ENCODE measurements at regions not wholly inside any gene's neighbourhood (a gene's known extent, or its start where the extent isn't known, plus 50 kb on each side); places are given as distances from the start of the nearest gene placed in this dataset.

- in situ Hi-C loops (cut with MboI; ENCODE audit: low pct_unique_long_range_greater_than_20kb, low sequenced_read_pairs, unreplicated experiment) = no loop called here
- no peak for TF ChIP-seq CTCF (IDR thresholded peaks at IDR 0.05; ENCODE audit: extremely low read depth, insufficient read depth, missing control alignments)
- DNase-seq (ENCODE audit: low spot score) = no peak
Measured at GRCh38 chr7:51471210-51471980, 154.8 kb upstream of the COBL start.

- TF ChIP-seq CTCF (IDR thresholded peaks at IDR 0.05; ENCODE audit: extremely low read depth, insufficient read depth, missing control alignments) = no peak
- no peak for DNase-seq (ENCODE audit: low spot score)
- in situ Hi-C loops (cut with MboI; ENCODE audit: low pct_unique_long_range_greater_than_20kb, low sequenced_read_pairs, unreplicated experiment) = no loop called here
Measured at GRCh38 chr7:51467384-51468017, 150.9 kb upstream of the COBL start.

GRCh38 chr7:51459809-51460208, 143.2 kb upstream of the COBL start:
- no peak for DNase-seq (ENCODE audit: low spot score)
- no peak for TF ChIP-seq CTCF (IDR thresholded peaks at IDR 0.05; ENCODE audit: extremely low read depth, insufficient read depth, missing control alignments)
- in situ Hi-C loops (cut with MboI; ENCODE audit: low pct_unique_long_range_greater_than_20kb, low sequenced_read_pairs, unreplicated experiment) = no loop called here

- in situ Hi-C loops (cut with MboI; ENCODE audit: low pct_unique_long_range_greater_than_20kb, low sequenced_read_pairs, unreplicated experiment) = no loop called here
- TF ChIP-seq CTCF (IDR thresholded peaks at IDR 0.05; ENCODE audit: extremely low read depth, insufficient read depth, missing control alignments) = no peak
- DNase-seq (ENCODE audit: low spot score) = no peak
Measured at GRCh38 chr7:51458693-51459092, 142.1 kb upstream of the COBL start.

GRCh38 chr7:51457079-51457478, 140.5 kb upstream of the COBL start:
- TF ChIP-seq CTCF (IDR thresholded peaks at IDR 0.05; ENCODE audit: extremely low read depth, insufficient read depth, missing control alignments) = no peak
- in situ Hi-C loops (cut with MboI; ENCODE audit: low pct_unique_long_range_greater_than_20kb, low sequenced_read_pairs, unreplicated experiment) = no loop called here
- no peak for DNase-seq (ENCODE audit: low spot score)

- in situ Hi-C loops (cut with MboI; ENCODE audit: low pct_unique_long_range_greater_than_20kb, low sequenced_read_pairs, unreplicated experiment) = no loop called here
- no peak for DNase-seq (ENCODE audit: low spot score)
- no peak for TF ChIP-seq CTCF (IDR thresholded peaks at IDR 0.05; ENCODE audit: extremely low read depth, insufficient read depth, missing control alignments)
Measured at GRCh38 chr7:51456431-51457060, 139.9 kb upstream of the COBL start.
